ENCODE measurements at regions not wholly inside any gene's neighbourhood (a gene's known extent, or its start where the extent isn't known, plus 50 kb on each side); places are given as distances from the start of the nearest gene placed in this dataset.
A peak's percentile ranks its signal among the peaks of the same experiment; 100 is the strongest.
"Not testable (repeated sequence)": the region's sequence is repeated elsewhere in the genome, so short reads cannot be mapped to it uniquely, and the experiment has no call there.

DNA sequence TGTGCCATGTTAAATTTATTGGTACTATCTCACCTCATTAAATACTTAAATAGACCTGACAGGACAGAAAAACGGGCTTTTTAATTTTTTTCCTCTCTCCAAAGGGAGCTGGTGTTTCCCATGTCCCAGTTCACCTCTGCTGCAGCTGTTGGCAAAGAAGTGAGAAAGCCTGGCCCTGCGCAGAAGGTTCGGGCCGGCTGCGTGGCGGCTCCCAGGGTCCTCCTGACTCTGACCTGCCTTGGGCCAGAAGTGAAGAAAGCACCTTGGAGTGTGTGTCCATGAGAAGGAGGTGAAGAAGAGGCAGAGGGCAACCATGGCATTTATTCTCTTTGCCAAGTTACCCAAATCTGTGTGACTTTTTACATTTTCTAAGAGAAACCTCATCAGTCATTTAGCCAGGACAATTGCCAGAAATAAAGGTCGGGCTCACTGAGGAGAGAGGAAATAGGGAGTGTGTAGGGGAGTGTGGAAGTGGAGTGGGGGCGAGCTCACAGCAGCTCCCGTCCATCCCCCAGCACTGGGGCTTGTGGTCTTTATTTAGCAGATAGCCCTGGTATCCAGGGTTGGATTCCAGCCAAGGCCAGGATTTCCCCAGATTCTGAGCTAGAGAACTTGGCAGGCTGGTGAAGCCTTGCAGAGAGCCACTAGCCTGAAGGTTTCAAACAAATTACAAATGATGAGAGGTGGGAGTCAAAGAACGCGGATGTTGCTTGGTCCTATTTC is 102.4 kb upstream of the CADM1 start:
- TF ChIP-seq CTCF (IDR thresholded peaks at IDR 0.05) (no peak), POLR2A (IDR thresholded peaks at IDR 0.05) (no peak)
- Histone ChIP-seq H3K27me3 (no peaks in the 10 kb centered on the region), H3K27ac (no peak overlapping the region), H3K36me3 (replicated peaks in 1 of 2) (no peaks in the 10 kb centered on the region), H3K4me1 (replicated peaks in 1 of 2) (peaks cover 0 to 7% of the 10 kb centered on the region in 2 donors), H3K4me3 (no peak overlapping the region), H3K9me3 (replicated peaks in 1 of 3) (no peaks in the 10 kb centered on the region)
- WGBS, 4 donors, result 27 to 46% (median 31%) methylated on average over 11 of the region's 11 CpGs
- peak; percentile 53 to 84 (median 77) for DNase-seq
- intact Hi-C loops (cut with DNase I), result no loop called here

DNA sequence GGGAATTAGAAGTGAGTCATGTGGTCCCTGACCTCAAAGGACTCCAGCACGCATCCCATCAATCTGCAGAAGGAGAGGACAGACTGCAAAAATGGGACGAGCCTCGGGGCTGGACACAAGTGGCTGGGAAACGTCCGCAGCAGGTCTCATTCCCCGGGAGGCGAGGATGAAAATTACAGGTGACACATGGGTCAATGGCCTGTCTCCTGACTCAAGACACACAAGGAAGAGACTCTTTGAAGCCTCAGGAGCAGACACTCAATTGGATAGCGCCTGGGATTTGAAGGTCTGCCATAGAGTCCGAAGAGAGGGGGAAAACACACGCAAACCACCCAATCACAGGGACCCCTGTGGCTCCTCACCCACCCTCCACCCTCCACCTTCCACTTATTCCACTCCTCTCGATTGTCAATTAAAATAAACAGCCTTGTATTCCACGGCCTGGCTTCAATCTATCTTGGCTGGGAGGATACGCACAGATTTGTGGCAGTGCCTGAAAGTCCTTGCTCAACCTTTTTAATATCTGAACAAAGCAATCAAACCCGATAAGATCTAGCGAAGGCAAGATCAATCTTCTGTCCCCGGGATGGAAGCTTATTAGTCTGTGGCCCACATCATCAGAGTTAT is 101.8 kb upstream of the CADM1 start:
- intact Hi-C loops (cut with DNase I), result no loop called here
- Histone ChIP-seq H3K9me3 (replicated peaks in 1 of 3) (no peaks in the 10 kb centered on the region), H3K36me3 (replicated peaks in 1 of 2) (no peaks in the 10 kb centered on the region), H3K4me3 (no peak overlapping the region), H3K4me1 (replicated peaks in 1 of 2) (peaks cover 0 to 7% of the 10 kb centered on the region in 2 donors), H3K27ac (no peak overlapping the region), H3K27me3 (no peaks in the 10 kb centered on the region)
- DNase-seq, result peak in 3 of 7 donors; percentile 10 to 39 (median 25)
- 41 to 60% (median 51%) methylated on average over 16 of the region's 16 CpGs for WGBS, 4 donors
- no peak for TF ChIP-seq CTCF (IDR thresholded peaks at IDR 0.05)
- no peak for TF ChIP-seq POLR2A (IDR thresholded peaks at IDR 0.05)

DNA sequence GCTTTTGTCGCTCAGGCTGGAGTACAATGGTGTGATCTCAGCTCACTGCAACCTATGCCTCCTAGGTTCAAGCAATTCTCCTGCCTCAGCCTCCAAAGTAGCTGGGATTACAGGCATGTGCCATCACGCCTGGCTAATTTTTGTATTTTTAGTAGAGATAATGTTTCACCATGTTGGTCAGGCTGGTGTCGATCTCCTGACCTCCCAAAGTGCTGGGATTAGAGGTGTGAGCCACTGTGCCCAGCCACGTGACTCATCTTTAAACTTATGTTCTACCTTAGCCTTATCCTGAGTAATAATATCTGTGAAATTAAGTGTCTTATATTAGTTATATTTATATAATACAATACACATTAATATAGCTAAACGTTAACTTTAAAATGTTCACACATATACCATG is 101.2 kb upstream of the CADM1 start:
- intact Hi-C loops (cut with DNase I); H3K9me3 ChIP-seq (replicated peaks in 1 of 3); H3K27me3 ChIP-seq; H3K27ac ChIP-seq; DNase-seq; H3K36me3 ChIP-seq (replicated peaks in 1 of 2); H3K4me1 ChIP-seq (replicated peaks in 1 of 2); H3K4me3 ChIP-seq: not testable (repeated sequence)
- 82 to 88% (median 84%) methylated on average over 5 of the region's 5 CpGs for WGBS, 4 donors

GRCh38 chr11:115599125-115599524 is 94.9 kb upstream of the CADM1 start:
- TF ChIP-seq POLR2A (IDR thresholded peaks at IDR 0.05) (no peak), CTCF (IDR thresholded peaks at IDR 0.05) (no peak)
- WGBS, 4 donors, result 74 to 91% (median 76%) methylated on average over 1 of the region's 1 CpG
- intact Hi-C loops (cut with DNase I), result no loop called here
- no peak overlapping the region for H3K4me3 ChIP-seq
- no peaks in the 10 kb centered on the region for H3K4me1 ChIP-seq (replicated peaks in 1 of 2)
- no peaks in the 10 kb centered on the region for H3K36me3 ChIP-seq (replicated peaks in 1 of 2)
- no peaks in the 10 kb centered on the region for H3K9me3 ChIP-seq (replicated peaks in 1 of 3)
- no peak for DNase-seq
- no peak overlapping the region for H3K27ac ChIP-seq
- no peaks in the 10 kb centered on the region for H3K27me3 ChIP-seq
